HG03095 (cell line): ENCODE measurements at regions not wholly inside any gene's neighbourhood (a gene's known extent, or its start where the extent isn't known, plus 50 kb on each side); places are given as distances from the start of the nearest gene placed in this dataset.

Experiments used
- ATAC-seq: cut with Tn5 transposase; IDR thresholded peaks from one replicate; pipeline ENCODE4 v1.9.1; 2021; ENCODE audit warnings: moderate library complexity; ENCODE audit not compliant: unreplicated experiment

DNA sequence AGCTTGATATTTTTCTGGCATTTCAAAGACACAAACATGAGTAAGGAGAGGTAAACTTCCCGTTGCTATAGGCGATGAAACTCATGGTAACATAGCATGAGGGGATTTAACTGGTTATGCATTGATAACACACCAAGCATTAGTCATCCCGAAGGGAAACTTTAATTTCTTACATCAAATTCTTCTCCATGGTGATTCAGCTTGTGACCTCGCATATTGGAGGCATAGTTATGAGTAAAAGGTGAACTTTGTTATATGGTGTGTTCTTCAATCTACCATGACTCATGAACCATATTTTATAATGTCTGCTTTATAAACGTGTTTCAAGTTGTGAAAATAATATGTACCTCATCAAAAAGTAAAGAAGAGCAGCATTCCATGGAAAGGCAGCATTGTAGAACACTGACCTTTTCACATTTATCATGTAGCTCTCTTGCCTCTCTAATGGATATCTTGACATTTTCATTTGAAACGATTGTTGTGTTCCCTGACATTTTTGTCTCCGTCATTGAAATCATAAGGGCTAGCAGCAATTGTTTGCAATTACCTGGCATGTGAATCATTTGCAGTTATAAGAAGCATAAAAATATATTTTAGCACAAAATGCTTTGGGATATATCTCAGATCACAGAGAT, 491.8 kb downstream of the ANXA1 start:
- ATAC-seq, result no peak

DNA sequence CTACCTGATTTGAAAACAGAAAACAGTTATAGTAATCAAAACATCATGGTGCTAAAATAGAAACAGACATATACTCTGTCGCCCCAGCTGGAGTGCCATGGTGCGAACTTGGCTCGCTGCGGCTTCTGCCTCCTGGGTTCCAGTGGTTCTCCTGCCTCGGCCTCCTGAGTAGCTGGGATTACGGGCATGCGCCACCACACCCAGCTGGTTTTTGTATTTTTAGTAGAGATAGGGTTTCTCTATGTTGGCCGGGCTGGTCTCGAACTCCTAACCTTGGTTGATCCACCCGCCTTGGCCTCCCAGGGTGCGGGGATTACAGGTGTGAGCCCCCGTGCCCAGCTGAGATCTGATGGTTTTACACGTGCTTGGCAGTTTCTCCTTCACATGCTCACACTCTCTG, 495.9 kb downstream of the ANXA1 start:
- no peak for ATAC-seq

DNA sequence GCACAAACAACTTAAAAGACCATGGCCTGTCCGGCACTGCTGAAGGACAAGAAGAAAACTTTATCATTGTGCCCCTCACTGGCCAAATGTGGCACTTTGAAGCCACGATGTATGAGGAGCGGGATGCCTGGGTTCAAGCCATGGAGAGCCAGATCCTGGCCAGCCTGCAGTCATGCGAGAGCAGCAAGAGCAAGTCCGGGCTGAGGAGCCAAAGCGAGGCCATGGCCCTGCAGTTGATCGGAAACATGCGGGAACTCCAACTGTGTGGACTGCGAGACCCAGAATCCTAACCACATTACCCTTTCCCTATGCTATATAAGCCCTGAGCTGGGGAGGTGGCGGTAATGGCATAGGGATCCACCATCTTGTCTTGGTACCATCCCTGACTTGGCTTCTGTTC, 497.9 kb downstream of the ANXA1 start:
- no peak for ATAC-seq

DNA sequence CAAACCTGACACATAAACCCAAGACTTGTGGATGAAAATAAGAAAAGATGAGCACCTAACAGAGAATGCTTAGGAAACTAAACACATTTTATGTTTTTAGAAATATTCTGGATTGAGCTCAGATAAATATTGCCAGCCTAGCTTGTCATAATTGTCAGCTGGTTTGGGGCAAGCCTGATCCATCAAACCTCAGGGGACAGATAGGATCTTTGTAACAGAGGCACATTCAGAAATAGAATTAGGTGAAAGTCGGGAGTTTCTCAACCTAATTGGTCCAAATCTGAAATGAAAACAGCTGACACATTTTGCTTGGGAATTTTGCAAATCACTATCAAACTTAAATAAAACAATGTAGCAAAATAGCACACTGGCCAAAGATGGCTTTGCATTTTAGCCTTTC, 503.7 kb downstream of the ANXA1 start:
- no peak for ATAC-seq

DNA sequence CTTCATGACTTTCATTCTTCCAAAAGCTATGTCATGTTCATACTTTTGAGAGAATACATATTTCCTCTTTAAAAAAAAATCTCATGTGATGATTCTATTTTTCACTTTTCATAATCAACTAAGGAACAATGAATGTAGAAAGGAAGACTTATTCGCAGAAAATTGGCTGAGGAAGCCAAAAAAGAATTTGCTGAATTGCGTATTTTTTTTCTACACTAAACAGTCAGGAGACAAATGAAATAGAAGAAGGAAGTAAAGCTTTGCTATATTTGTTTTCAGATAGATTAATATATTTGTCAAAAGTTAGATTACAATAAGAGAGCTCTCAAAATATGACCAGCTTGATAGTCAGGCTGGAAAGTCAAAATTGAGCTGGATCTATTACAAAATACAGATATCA, 504.2 kb downstream of the ANXA1 start:
- ATAC-seq, result no peak

DNA sequence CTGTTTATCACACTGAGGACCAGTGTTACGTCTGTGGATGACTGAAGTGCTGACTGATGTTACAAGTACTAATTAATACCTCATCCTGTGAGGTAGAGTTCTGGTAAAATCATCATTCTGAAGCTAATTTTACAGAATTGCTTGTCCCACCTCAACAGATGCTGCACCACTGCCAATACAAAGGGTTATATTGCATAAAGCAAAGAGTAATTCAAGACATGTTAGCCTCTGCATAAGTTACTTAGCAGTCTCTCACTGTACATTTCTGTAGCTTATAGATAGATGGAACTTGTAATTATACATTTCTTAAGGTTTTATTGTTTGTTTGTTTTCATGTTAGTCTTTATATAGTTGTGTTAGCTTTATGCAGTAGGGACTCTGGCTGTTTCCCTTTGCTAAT, 513.6 kb downstream of the ANXA1 start:
- ATAC-seq, result no peak

DNA sequence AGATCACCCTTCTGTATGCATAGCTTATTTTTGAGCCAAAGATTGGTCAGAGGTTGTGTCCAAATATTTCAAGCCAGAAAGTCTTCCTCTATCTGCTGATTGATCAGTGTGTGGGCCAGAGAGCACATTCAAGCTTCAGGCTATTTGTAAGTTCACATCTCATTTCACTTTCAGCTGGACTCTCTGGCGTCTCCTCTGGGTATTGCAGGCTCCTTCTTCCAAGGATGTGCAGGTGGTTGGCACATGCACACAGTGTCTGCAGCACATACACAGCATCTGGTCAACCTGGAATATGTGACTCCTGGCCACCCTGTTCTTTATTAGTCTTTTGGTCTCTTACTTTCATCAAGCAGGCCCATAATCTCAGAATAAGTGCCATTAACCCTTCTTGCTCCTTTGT, 516.1 kb downstream of the ANXA1 start:
- ATAC-seq, result no peak

DNA sequence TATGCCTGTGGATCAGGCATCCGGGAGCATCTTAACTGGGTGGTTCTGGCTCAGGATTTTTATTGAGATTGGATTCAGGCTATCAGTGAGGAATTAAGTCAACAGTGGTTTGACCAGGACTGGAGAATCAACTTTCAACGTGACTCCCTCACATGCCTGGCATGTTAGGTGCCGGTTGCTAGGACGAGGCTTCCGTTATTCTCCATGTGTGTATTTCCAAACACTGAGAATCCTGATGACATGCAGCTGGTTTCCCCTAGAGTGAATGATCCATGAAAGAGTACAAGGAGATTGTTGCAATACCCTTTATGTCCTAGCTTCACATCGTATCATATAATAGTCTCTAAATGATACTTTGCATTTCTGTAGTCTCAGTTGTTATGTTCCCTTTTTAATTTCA, 529.2 kb downstream of the ANXA1 start:
- ATAC-seq, result no peak

DNA sequence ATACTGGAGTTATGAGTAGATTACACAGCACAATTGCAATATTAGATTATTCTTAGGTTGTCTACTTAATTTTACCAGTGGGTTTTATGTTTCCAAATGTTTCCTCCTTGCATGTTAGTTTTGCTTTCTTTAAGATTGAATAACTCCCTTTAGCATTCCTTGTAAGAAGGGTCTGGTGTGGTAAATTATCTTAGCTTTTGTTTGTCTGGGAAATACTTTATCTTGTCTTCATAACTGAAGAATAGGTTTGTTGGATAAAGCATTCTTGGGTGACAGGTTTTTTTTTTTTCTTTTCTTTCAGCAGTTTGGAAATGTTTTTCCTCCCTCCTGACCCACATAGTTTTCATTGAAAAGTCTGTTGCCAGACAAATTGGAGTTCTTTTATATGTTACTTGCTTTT, 531.1 kb downstream of the ANXA1 start:
- no peak for ATAC-seq

DNA sequence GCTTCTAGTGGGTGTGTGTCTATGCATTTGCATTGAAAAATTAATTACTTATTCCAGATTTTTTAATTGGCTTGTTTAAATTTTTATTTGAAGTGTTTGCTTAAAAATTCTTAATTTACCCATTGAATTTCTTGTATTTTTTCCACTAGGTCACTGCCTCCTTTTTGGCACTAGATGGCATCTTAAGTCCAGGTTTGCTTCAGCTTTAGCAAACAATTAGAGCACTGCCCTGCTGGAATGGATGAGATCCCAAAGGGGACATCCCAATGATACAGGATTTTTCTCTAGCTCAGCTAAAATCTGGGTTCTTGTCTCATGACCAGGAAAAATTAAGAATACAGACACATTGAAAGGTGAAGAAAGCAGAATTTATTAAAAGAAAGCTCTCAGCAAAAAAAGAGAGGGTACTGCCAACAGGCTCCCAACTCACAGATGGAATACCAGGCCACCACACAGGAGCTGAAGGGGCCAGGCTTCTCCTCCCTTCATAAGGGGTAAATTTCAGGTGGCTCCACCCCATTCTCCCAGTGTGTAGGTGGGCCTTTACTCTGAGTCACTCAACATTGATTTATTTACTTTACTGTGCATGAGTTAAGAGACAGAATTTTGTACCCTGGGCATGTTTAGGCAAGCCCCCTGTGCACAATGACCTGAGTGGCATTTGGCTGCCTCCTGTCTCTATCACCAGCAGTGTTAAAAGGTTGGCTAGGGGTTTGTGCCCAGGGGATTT, 532.4 kb downstream of the ANXA1 start:
- no peak for ATAC-seq

DNA sequence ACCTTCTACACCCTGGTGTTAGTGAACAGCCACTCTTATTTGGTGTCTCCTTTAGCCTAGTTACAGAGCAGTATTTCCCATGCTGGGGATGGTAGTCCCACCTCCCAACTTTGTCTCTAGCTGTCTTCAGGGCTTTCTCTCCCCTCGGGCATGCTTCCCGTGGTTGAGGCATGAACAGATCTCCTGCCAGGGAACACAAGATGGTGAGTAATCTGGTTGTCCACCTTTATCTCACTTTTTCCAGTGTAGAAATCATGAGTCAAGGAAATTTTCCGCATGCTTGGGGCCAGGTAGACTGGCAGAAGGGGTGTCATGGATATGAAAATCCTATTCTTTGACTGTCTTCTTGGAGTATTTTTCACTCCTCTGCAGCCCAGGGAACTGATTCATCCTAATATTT, 532.9 kb downstream of the ANXA1 start:
- no peak for ATAC-seq

DNA sequence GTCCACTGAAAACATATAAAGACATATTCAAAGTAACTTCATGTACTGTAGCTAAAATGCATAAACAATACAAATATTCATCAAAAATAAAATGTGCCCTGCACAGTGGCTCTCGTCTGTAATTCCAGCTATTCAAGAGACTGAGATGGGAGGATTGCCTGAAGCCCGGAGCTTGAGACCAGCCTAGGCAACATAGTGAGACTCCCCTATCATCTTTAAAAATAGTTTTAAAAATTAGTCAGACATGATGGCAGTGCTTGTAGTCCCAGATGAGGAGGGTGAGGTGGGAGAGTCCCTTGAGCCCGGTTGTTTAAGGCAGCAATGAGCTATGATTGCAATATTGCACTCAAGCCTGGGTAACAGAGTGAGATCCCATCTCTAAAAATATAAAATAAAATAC, 534.1 kb downstream of the ANXA1 start:
- no peak for ATAC-seq

DNA sequence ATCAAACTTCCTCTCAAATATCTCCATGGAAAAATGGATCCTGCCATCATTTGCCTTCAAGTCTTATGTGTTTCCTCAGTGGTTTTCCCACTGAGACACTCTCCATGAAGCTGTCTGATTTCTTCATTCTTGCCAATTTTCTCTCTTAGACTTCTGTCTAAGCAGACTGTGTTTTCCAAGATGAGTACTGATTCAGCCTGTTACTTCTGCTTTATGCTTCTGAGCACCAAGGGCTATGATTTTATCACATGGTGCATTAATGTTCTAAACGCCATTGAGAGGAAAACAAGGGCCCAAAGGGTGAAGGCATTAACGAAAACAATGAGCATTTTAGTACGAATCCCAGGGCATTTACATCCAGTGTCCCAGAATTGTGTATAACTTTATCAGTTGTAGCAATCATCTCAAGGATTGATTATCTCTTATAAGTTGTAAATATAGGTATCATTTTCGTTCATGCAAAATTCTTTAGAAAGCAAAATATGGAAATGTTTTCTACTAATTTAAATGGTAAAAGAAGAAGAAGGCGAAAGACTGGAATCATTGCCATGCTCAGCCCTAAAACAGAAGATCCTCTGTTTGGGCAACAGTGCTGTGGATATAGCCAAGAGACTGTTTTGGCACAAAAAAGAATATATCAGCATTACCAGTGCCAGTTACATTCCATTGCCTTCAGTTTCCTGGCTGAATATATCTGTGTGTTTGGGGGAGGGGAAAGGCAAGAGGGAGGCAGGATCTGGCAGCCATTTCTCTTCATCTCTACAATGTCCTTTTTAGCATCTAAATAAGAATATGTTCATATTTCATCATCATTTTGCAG, 537.6 kb downstream of the ANXA1 start:
- no peak for ATAC-seq

DNA sequence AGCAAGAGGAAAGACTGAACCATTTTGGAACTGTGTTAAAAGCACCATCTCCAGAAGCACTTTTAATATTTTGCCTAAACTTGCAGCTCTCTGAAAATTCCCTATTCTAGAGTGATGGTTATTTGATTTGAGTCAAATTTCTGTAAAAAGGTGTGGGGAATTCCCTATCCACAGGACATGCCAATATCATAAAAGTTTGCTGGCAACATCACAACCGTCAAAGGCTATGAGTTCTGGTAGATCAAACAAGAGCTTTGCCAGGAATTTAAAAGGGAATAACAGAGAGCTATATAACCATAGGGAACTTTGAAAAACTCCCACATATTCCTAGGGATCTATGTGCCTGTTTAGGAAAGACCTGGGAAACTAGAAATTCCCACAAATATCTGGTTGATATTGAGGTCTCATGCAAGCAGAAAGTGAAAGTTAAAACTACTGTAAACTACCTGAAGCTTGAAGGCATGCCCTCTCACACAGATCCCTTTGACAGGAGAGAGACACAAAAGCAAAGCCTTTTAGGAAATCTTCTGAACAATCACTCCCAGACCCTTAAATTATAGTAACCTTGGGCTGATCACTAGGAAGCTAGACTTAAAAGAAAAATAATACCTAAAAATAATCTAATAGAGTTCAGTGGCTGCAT, 549.9 kb downstream of the ANXA1 start:
- no peak for ATAC-seq

DNA sequence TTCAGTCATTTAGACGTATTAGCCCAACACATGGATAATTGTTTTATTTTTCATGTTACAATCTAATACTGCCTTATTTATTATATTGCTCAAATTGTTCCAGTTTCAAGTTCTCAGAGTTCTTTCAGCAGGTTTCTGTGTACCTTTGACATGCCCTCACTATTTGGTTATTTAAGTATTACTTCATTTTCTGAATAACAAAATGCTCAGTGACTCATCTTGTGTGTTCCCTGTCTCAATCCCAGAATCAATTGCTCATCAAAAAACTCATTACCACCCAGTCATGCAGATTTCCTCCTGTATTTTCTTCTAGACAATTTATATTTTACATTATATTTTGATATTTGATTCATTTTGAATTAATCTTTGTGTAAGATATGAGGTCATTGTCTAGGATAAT, 562.6 kb downstream of the ANXA1 start:
- no peak for ATAC-seq

DNA sequence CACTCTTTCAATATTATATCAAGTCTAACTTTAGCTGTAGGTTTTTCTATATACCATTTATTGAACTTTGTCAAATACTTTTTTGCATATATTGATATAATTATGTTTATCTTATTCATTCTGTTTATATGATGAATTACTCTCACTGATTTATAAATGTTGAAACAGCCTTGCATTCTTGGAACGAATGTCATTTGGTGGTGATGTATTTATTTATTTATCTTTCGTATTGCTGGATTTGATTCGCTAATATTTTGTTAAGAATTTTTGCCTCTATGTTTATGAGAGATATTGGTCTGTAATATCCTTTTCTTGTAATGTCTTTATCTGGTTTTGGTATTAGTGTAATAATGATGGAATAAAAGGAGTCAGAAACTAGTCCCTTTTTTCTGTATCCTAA, 563.9 kb downstream of the ANXA1 start:
- ATAC-seq, result no peak

DNA sequence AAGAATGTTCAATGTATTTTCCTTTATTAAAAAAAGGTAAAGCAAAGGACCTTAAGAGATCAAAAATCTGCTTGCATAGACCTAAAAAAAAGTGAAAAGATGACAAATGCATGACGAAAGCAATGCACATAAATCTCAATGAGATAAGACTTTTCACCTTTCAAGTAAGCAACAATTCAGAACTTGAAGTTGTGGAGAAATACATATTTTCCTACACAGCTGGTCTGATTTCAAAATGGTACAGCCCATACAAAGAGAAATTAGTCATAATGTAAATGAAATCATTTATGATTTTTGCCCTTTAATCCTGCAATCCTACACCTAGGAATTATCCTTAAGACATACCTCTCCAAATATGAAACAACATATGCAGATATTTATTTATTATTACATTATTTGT, 568.0 kb downstream of the ANXA1 start:
- no peak for ATAC-seq

DNA sequence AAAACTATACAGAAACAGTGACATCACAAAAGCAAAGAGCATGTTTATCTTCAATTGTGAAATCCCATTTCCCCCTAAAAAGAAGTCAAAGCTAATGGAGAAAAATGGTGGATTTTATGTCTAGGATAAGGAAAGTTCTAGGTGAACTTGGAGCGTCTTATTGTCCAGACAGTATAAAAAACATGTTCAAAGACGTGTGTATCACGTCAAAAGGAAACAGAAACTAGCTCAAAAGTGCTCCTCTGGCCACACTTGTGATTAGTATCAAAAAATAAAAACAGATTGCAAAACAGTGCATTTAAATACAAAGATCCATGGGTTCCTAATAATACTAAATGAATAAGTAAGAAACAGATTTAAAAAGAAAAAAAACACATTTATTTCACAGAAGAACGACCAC, 568.9 kb downstream of the ANXA1 start:
- ATAC-seq, result no peak

DNA sequence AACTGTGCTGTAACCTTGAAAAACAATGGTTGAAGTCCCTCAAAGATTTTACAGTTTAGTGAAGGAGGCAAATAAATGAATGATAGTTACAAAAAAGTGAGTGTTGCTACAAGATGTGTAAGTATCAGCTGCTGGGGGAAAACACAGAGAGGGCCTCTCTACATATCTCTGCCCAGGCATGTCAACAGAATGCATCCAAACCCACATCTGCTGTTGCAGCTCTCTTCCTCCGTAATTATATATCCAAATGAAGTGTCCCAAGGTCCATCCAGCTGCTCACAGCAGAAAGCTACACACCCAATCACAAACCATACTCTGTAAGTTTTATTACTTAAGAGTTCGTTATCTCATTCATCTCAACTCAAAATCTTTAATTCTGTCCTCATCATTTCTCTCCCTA, 584.6 kb downstream of the ANXA1 start:
- no peak for ATAC-seq

DNA sequence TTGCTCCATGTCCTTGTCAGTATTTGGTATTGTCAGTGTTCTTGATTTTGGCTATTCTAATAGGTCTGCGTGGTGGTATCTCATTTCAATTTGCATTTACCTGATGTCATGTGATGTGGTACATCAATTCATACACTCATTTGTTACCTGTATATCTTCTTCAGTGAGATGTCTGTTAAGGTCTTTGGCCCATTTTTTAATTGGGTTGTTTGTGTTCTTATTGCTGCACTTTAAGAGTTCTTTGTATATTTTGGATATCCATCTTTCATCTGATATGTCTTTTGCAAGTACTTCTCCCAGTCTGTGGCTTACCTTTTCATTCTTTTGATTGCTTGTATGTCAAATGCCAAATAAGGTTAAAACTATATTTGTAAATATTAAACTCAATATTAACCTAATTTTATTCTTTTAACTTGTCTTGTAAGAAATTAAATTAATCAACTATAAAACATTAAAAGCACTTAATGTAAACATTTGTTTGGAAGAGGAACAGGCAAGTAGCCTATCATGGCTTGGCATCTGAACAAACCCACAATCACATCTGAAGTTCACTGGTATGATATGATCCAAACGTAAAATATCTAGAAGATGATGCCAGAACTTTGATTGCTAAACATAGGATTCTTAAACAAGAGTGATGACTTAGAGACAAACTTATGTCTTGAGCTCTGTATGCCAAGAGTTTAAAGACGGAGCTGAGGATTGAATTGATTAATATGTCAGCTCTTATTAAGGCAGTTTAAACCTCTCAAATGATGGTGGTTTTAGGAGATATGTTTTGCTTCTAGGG, 587.3 kb downstream of the ANXA1 start:
- ATAC-seq, result no peak

DNA sequence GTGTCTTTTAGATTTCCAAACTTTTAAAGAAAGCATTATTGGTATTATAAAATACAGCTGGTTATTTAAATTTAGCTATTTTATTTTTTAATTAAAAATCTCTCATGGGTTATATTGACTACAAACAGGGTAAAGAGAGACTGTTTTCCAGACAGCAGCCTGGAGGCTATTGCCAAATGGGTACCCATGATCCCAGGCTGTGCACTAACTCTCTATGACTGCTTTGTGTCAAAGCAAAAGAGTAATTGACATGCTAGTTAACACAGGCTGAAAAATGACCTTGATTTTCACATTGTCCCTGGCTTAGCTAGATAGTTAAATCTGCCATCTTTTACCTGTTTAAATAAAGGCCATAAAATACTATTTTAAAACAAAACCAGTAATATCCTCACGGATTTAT, 589.7 kb downstream of the ANXA1 start:
- ATAC-seq, result no peak
